ENCODE measurements at regions not wholly inside any gene's neighbourhood (a gene's known extent, or its start where the extent isn't known, plus 50 kb on each side); places are given as distances from the start of the nearest gene placed in this dataset.

DNA sequence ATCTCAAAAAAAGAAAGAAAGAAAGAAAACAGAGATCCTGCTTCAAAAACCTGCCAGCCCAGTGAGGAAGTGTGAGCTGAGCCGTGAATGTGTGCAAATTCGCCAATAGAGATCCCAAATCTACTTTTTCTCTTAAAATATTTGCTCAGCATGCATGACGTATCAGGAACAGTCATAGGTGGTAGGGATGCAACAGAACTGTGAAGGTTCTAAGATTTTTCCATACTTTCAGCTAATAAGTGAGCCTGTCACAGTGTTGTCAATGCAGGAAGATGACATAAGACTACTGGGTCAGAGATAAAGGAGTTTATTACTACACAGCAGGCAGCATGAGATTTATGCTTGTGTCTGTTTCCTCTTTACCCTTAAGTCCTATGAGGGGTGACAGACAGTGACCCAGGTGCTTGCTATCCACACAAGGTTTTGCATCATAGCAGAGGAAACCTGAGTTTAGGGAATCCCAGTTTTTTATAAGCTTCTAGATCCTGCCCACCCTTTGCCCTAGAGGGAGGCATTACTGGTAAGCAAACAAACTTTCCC is 273.4 kb downstream of the BMP7 start:
- H3K79me2 ChIP-seq (replicated peaks; ENCODE audit: insufficient read depth, low read length), result no peaks in the 10 kb centered on the region
- H3K27ac ChIP-seq (ENCODE audit: low read length), result no peak overlapping the region
- H3F3A ChIP-seq (ENCODE audit: insufficient read depth, low read length, poor library complexity, severe bottlenecking), result no peaks in the 10 kb centered on the region
- H3K9me2 ChIP-seq (ENCODE audit: insufficient read depth, low read length), result no peaks in the 10 kb centered on the region
- no peaks in the 10 kb centered on the region for H3K36me3 ChIP-seq (ENCODE audit: insufficient read depth, low read length)
- H3K27me3 ChIP-seq (ENCODE audit: insufficient read depth, low read depth, low read length), result no peaks in the 10 kb centered on the region
- H3K4me2 ChIP-seq (ENCODE audit: low read length), result no peak overlapping the region
- H3K9me3 ChIP-seq (ENCODE audit: low read length), result peaks cover 2% of the 10 kb centered on the region
- H3K4me3 ChIP-seq (ENCODE audit: low read length), result no peak overlapping the region
- TF ChIP-seq POLR2AphosphoS5 (IDR thresholded peaks at IDR 0.05) (no peak), EP300 (conservative IDR thresholded peaks at IDR 0.05; ENCODE audit: poor library complexity, severe bottlenecking) (no peak), SMC3 (conservative IDR thresholded peaks at IDR 0.05; ENCODE audit: poor library complexity) (no peak), TAF1 (IDR thresholded peaks at IDR 0.05; ENCODE audit: low read depth) (no peak)
- TF ChIP-seq, protein P1, sequence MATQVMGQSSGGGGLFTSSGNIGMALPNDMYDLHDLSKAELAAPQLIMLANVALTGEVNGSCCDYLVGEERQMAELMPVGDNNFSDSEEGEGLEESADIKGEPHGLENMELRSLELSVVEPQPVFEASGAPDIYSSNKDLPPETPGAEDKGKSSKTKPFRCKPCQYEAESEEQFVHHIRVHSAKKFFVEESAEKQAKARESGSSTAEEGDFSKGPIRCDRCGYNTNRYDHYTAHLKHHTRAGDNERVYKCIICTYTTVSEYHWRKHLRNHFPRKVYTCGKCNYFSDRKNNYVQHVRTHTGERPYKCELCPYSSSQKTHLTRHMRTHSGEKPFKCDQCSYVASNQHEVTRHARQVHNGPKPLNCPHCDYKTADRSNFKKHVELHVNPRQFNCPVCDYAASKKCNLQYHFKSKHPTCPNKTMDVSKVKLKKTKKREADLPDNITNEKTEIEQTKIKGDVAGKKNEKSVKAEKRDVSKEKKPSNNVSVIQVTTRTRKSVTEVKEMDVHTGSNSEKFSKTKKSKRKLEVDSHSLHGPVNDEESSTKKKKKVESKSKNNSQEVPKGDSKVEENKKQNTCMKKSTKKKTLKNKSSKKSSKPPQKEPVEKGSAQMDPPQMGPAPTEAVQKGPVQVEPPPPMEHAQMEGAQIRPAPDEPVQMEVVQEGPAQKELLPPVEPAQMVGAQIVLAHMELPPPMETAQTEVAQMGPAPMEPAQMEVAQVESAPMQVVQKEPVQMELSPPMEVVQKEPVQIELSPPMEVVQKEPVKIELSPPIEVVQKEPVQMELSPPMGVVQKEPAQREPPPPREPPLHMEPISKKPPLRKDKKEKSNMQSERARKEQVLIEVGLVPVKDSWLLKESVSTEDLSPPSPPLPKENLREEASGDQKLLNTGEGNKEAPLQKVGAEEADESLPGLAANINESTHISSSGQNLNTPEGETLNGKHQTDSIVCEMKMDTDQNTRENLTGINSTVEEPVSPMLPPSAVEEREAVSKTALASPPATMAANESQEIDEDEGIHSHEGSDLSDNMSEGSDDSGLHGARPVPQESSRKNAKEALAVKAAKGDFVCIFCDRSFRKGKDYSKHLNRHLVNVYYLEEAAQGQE (IDR thresholded peaks at IDR 0.05; ENCODE audit: borderline replicate concordance), result no peak
- H2AFZ ChIP-seq (ENCODE audit: low read depth, low read length), result no peak overlapping the region
- no peak overlapping the region for H3K9ac ChIP-seq (ENCODE audit: low read length)
- no peaks in the 10 kb centered on the region for H4K20me1 ChIP-seq (ENCODE audit: insufficient read depth)

DNA sequence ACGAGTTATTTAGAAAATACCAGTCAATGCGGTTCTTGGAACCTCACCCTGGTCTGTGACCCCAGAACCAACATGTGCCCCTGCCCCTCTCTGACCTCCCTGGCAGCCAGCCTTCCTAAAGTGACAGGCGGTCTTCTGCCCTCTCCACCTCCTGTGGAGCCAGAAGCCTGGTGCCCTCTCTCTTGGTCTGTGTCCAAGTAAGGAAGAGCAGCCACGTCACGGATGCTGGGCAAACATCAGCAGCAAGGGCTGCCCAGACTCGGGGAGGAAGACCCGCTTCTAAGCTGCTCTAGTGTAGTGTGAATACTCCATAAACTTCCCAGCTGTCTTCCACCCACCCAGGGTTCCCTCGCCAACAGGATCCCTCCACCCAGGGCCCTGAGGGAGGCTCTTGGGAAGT is 272.4 kb downstream of the BMP7 start:
- Histone ChIP-seq H3F3A (ENCODE audit: insufficient read depth, low read length, poor library complexity, severe bottlenecking) (no peaks in the 10 kb centered on the region), H3K9me3 (ENCODE audit: low read length) (peaks cover 7% of the 10 kb centered on the region), H3K79me2 (replicated peaks; ENCODE audit: insufficient read depth, low read length) (no peaks in the 10 kb centered on the region), H3K9me2 (ENCODE audit: insufficient read depth, low read length) (no peaks in the 10 kb centered on the region), H3K27me3 (ENCODE audit: insufficient read depth, low read depth, low read length) (no peaks in the 10 kb centered on the region), H3K4me3 (ENCODE audit: low read length) (no peak overlapping the region), H3K27ac (ENCODE audit: low read length) (no peak overlapping the region), H3K9ac (ENCODE audit: low read length) (no peak overlapping the region), H2AFZ (ENCODE audit: low read depth, low read length) (no peak overlapping the region), H3K4me2 (ENCODE audit: low read length) (no peak overlapping the region), H4K20me1 (ENCODE audit: insufficient read depth) (no peaks in the 10 kb centered on the region), H3K36me3 (ENCODE audit: insufficient read depth, low read length) (no peaks in the 10 kb centered on the region)
- no peak for TF ChIP-seq SMC3 (conservative IDR thresholded peaks at IDR 0.05; ENCODE audit: poor library complexity)
- no peak for TF ChIP-seq RAD21 (conservative IDR thresholded peaks at IDR 0.05)
- TF ChIP-seq, protein P1 (IDR thresholded peaks at IDR 0.05; ENCODE audit: borderline replicate concordance), result no peak
- TF ChIP-seq POLR2AphosphoS5 (IDR thresholded peaks at IDR 0.05), result no peak
- TF ChIP-seq TAF1 (IDR thresholded peaks at IDR 0.05; ENCODE audit: low read depth), result no peak
- TF ChIP-seq, protein P2, sequence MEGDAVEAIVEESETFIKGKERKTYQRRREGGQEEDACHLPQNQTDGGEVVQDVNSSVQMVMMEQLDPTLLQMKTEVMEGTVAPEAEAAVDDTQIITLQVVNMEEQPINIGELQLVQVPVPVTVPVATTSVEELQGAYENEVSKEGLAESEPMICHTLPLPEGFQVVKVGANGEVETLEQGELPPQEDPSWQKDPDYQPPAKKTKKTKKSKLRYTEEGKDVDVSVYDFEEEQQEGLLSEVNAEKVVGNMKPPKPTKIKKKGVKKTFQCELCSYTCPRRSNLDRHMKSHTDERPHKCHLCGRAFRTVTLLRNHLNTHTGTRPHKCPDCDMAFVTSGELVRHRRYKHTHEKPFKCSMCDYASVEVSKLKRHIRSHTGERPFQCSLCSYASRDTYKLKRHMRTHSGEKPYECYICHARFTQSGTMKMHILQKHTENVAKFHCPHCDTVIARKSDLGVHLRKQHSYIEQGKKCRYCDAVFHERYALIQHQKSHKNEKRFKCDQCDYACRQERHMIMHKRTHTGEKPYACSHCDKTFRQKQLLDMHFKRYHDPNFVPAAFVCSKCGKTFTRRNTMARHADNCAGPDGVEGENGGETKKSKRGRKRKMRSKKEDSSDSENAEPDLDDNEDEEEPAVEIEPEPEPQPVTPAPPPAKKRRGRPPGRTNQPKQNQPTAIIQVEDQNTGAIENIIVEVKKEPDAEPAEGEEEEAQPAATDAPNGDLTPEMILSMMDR (IDR thresholded peaks at IDR 0.05; ENCODE audit: poor library complexity, severe bottlenecking), result no peak
- no peak for TF ChIP-seq EP300 (conservative IDR thresholded peaks at IDR 0.05; ENCODE audit: poor library complexity, severe bottlenecking)
- no peak for TF ChIP-seq MXI1 (conservative IDR thresholded peaks at IDR 0.05; ENCODE audit: poor library complexity, severe bottlenecking)
- no peak for TF ChIP-seq EZH2 (IDR thresholded peaks at IDR 0.05; ENCODE audit: borderline replicate concordance, insufficient read depth, low read length, poor library complexity, severe bottlenecking)
